Thoracic aorta (tissue), 2 donors: ENCODE measurements at regions not wholly inside any gene's neighbourhood (a gene's known extent, or its start where the extent isn't known, plus 50 kb on each side); places are given as distances from the start of the nearest gene placed in this dataset.

Experiments
- ATAC-seq: fragments of 150-250 bp; one replicate; pipeline ENCODE4 v1.8.0; 2017; ENCODE audit warnings: low read depth; ENCODE audit not compliant: insufficient number of reproducible peaks, low FRiP score
- DNase-seq: peaks from one replicate; pipeline ENCODE4 v3.0.0-alpha.2; 2020; ENCODE audit warnings: low spot score
- H3K27ac ChIP-seq, 2 donors: fragments of 200-600 bp; sonication (generic); 1 replicate in 1 of 2; 2 replicates in 1 of 2; pipeline ENCODE4 v1.5.1; 2016; ENCODE audit warnings: mild to moderate bottlenecking in 2 of 2, moderate library complexity in 2 of 2
- H3K27me3 ChIP-seq: fragments of 200-600 bp; sonication (generic); replicated peaks from 2 replicates; pipeline ENCODE4 v1.6.0; 2016; ENCODE audit warnings: mild to moderate bottlenecking; ENCODE audit not compliant: insufficient read depth
- H3K36me3 ChIP-seq: fragments of 200-600 bp; sonication (generic); one replicate; pipeline ENCODE4 v1.5.1; 2016
- H3K4me1 ChIP-seq, 2 donors: fragments of 200-600 bp; sonication (generic); 1 replicate in 1 of 2; 2 replicates in 1 of 2; pipeline versions ENCODE4 v1.5.1 to v1.6.0; 2016; ENCODE audit warnings: low read depth in 2 of 2, mild to moderate bottlenecking in 1 of 2; ENCODE audit not compliant: control insufficient read depth in 1 of 2
- H3K4me3 ChIP-seq: fragments of 200-600 bp; sonication (generic); 2 replicates; pipeline ENCODE4 v1.5.1; 2016; ENCODE audit warnings: mild to moderate bottlenecking
- H3K9me3 ChIP-seq: fragments of 200-600 bp; sonication (generic); 2 replicates; pipeline ENCODE4 v1.5.1; 2016
- CTCF ChIP-seq: fragments of 200-600 bp; sonication (generic); IDR thresholded peaks from one replicate; pipeline ENCODE4 v1.5.1; 2019; ENCODE audit warnings: antibody characterized with exemption

DNA sequence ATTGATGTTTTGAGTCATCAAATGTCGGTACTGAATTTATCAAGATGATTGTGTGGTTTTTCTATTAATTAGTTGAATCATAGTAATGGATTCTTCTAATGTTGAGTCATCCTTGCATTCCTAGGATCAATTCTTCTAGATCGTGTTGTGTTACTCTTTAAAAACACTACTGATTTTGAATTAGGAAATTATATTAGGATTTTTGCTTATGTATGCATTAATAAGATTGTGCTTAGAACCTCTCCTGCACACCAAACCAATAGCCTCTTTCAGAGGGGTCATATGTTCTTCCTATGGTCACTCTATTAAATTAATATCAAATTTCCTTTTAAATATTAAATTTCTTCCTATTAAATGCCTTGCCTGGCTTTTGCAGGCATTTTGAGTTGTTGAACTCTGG, 151.7 kb upstream of the TOPAZ1 start:
- no peak for TF ChIP-seq CTCF
- DNase-seq (no peak), ATAC-seq (no peak)
- no peaks in the 10 kb centered on the region for H3K36me3 ChIP-seq
- no peak overlapping the region for H3K27ac ChIP-seq
- no peaks in the 10 kb centered on the region for H3K9me3 ChIP-seq
- no peak overlapping the region for H3K4me3 ChIP-seq
- H3K27me3 ChIP-seq, result no peaks in the 10 kb centered on the region
- no peaks in the 10 kb centered on the region for H3K4me1 ChIP-seq

DNA sequence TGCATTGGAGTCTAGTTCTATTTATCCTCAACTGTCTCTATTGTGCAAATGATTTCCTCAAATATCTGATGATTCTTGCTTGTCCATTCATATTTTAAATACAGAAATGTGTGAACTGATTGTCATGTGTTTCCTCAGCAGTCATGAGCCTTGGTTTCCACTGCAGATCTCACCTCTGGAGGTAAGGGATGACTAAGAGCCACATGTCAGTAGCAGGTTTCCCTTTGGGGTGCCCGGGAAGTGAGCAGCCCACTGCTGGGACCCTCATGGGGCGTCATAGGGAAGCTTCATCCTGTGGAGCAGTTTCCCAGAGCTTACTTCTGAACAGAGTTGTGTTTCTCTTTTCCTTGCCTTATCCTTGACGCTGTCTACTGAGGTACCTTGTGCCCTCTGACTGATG, 149.2 kb upstream of the TOPAZ1 start:
- H3K27ac ChIP-seq, result no peak overlapping the region
- ATAC-seq, result no peak

DNA sequence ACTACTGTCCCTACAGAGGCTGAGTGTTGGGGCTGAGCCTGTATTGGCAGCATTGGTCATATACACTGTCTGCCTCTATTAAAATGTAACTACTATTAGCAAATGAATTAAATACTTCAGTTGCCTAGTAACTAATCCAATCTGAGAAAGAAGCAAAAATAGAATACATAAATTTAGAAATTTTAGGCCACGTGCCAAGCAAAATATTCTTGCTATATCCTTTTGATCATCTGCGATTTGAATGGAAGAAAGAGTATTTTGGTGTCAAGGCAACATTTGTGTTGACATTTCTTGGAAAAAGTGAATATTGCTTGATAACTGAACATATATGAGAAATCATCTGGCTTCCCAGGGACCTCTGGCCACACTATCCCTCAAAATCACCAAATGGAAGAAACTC, 148.2 kb upstream of the TOPAZ1 start:
- ATAC-seq, result no peak
- no peaks in the 10 kb centered on the region for H3K9me3 ChIP-seq
- H3K36me3 ChIP-seq, result no peaks in the 10 kb centered on the region
- H3K27ac ChIP-seq, result no peak overlapping the region
- no peaks in the 10 kb centered on the region for H3K27me3 ChIP-seq
- no peak overlapping the region for H3K4me3 ChIP-seq
- DNase-seq, result no peak
- no peak for TF ChIP-seq CTCF
- no peaks in the 10 kb centered on the region for H3K4me1 ChIP-seq

More for the DNA sequence above, 149.2 kb upstream of the TOPAZ1 start:
- no peaks in the 10 kb centered on the region for H3K27me3 ChIP-seq
- no peak for DNase-seq
- TF ChIP-seq CTCF, result no peak
- no peaks in the 10 kb centered on the region for H3K4me1 ChIP-seq
- no peak overlapping the region for H3K4me3 ChIP-seq
- H3K36me3 ChIP-seq, result no peaks in the 10 kb centered on the region
- H3K9me3 ChIP-seq, result no peaks in the 10 kb centered on the region

GRCh38 chr3:44098656-44099415, 142.8 kb upstream of the TOPAZ1 start:
- no peaks in the 10 kb centered on the region for H3K27me3 ChIP-seq
- DNase-seq (no peak), ATAC-seq (no peak)
- H3K36me3 ChIP-seq, result no peaks in the 10 kb centered on the region
- H3K4me3 ChIP-seq, result no peak overlapping the region
- no peak overlapping the region for H3K27ac ChIP-seq
- H3K4me1 ChIP-seq, result no peaks in the 10 kb centered on the region
- H3K9me3 ChIP-seq, result no peaks in the 10 kb centered on the region
- TF ChIP-seq CTCF, result no peak

DNA sequence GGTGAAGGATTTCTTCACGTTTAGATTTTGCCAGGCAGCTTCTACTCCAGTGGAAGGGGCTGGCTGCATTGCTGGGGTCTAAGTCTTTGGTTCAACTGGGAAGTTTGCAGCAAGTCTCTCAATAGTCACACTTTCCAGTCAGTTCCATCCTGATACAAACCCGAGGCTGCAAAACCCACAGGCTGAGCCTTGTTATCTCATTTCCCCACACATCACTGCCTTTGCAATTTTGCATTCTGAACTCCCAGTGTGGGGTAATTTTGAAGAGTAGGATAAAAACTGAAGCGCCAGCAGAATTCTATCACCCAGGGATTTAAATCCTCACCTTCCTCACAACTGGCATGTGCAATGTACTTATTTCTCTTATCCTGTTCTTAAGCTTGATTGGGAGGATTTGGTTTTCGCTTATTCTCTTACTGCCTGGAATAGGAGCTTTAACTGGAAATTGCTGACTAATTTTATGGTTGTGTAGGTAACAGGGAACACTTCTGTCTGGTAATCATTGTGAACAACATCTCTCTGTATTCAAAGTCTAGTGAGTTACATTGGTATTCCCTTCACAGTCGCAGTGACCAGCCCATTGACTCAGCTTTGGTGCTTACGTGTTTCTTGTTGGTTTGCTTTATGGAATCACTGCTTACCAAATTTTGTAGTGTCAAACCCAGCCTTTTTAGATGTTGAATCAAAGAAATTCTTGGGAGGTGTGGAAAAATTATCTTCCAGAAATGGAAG, 142.0 kb upstream of the TOPAZ1 start:
- DNase-seq, result no peak
- no peak overlapping the region for H3K27ac ChIP-seq
- no peaks in the 10 kb centered on the region for H3K36me3 ChIP-seq
- H3K27me3 ChIP-seq, result no peaks in the 10 kb centered on the region
- no peak for TF ChIP-seq CTCF
- ATAC-seq, result no peak
- H3K9me3 ChIP-seq, result no peaks in the 10 kb centered on the region
- no peak overlapping the region for H3K4me3 ChIP-seq
- no peaks in the 10 kb centered on the region for H3K4me1 ChIP-seq
